ENCODE measurements at regions not wholly inside any gene's neighbourhood (a gene's known extent, or its start where the extent isn't known, plus 50 kb on each side); places are given as distances from the start of the nearest gene placed in this dataset.

- DNase-seq, result no peak
Observed at GRCh38 chr2:7961550-7961949, 720.3 kb upstream of the ID2 start.

- no peak for DNase-seq
Observed at GRCh38 chr2:7962161-7962560, 719.7 kb upstream of the ID2 start.

- no peak for DNase-seq
Observed at GRCh38 chr2:7963787-7964186, 718.1 kb upstream of the ID2 start.

- DNase-seq, result no peak
Observed at GRCh38 chr2:7966032-7966431, 715.8 kb upstream of the ID2 start.

GRCh38 chr2:7967707-7968405 is 714.0 kb upstream of the ID2 start:
- DNase-seq, result no peak

GRCh38 chr2:7969756-7970515 is 711.9 kb upstream of the ID2 start:
- DNase-seq, result no peak

GRCh38 chr2:7971248-7971647 is 710.6 kb upstream of the ID2 start:
- no peak for DNase-seq

- no peak for DNase-seq
Observed at GRCh38 chr2:7971841-7972240, 710.0 kb upstream of the ID2 start.

GRCh38 chr2:7972670-7973069 is 709.2 kb upstream of the ID2 start:
- DNase-seq, result no peak

GRCh38 chr2:7973801-7974480 is 707.9 kb upstream of the ID2 start:
- no peak for DNase-seq

- no peak for DNase-seq
Observed at GRCh38 chr2:7974936-7975335, 706.9 kb upstream of the ID2 start.

- DNase-seq, result no peak
Observed at GRCh38 chr2:7976206-7976605, 705.6 kb upstream of the ID2 start.

- no peak for DNase-seq
Observed at GRCh38 chr2:7977981-7978380, 703.9 kb upstream of the ID2 start.

- no peak for DNase-seq
Observed at GRCh38 chr2:7982054-7982453, 699.8 kb upstream of the ID2 start.

GRCh38 chr2:7983451-7983850 is 698.4 kb upstream of the ID2 start:
- no peak for DNase-seq

- DNase-seq, result no peak
Observed at GRCh38 chr2:7983912-7984311, 697.9 kb upstream of the ID2 start.

GRCh38 chr2:7984693-7985353 is 697.0 kb upstream of the ID2 start:
- DNase-seq, result no peak

GRCh38 chr2:7986431-7986830 is 695.4 kb upstream of the ID2 start:
- no peak for DNase-seq

GRCh38 chr2:7987992-7988391 is 693.9 kb upstream of the ID2 start:
- no peak for DNase-seq

GRCh38 chr2:7988440-7988839 is 693.4 kb upstream of the ID2 start:
- DNase-seq, result no peak

- DNase-seq, result no peak
Observed at GRCh38 chr2:7989823-7990222, 692.0 kb upstream of the ID2 start.

GRCh38 chr2:7992612-7993602 is 688.9 kb upstream of the ID2 start:
- DNase-seq, result peak; percentile 37

All from NCI-H510A (cell line).